C4-2B (cell line): ENCODE measurements at regions not wholly inside any gene's neighbourhood (a gene's known extent, or its start where the extent isn't known, plus 50 kb on each side); places are given as distances from the start of the nearest gene placed in this dataset.

ENCODE experiments used
- H3K27ac ChIP-seq: fragments of 450-650 bp; 2 replicates; pipeline ENCODE4 v1.5.1; 2017
- CTCF ChIP-seq: fragments of 450-650 bp; conservative IDR thresholded peaks from 2 replicates; pipeline ENCODE4 v1.5.1; 2017; ENCODE audit warnings: mild to moderate bottlenecking
- ZFX ChIP-seq: fragments of 450-650 bp; IDR thresholded peaks from 2 replicates; pipeline ENCODE4 v1.6.1; 2017

- no peak overlapping the region for H3K27ac ChIP-seq
- TF ChIP-seq CTCF (no peak), ZFX (no peak)
Measured at GRCh38 chr5:56512313-56512996, 279.3 kb upstream of the ANKRD55 start.

GRCh38 chr5:56511326-56511841, 278.3 kb upstream of the ANKRD55 start:
- no peak overlapping the region for H3K27ac ChIP-seq
- no peak for TF ChIP-seq ZFX
- no peak for TF ChIP-seq CTCF

- TF ChIP-seq ZFX (no peak), CTCF (no peak)
- H3K27ac ChIP-seq: no peak overlapping the region
Measured at GRCh38 chr5:56508249-56508648, 275.1 kb upstream of the ANKRD55 start.

GRCh38 chr5:56507351-56507930, 274.3 kb upstream of the ANKRD55 start:
- TF ChIP-seq CTCF (no peak), ZFX (no peak)
- H3K27ac ChIP-seq: no peak overlapping the region

GRCh38 chr5:56506211-56506965, 273.3 kb upstream of the ANKRD55 start:
- H3K27ac ChIP-seq: no peak overlapping the region
- no peak for TF ChIP-seq ZFX
- no peak for TF ChIP-seq CTCF

GRCh38 chr5:56503929-56504328, 270.8 kb upstream of the ANKRD55 start:
- no peak overlapping the region for H3K27ac ChIP-seq
- TF ChIP-seq ZFX: no peak
- no peak for TF ChIP-seq CTCF
